ENCODE measurements at regions not wholly inside any gene's neighbourhood (a gene's known extent, or its start where the extent isn't known, plus 50 kb on each side); places are given as distances from the start of the nearest gene placed in this dataset.

DNA sequence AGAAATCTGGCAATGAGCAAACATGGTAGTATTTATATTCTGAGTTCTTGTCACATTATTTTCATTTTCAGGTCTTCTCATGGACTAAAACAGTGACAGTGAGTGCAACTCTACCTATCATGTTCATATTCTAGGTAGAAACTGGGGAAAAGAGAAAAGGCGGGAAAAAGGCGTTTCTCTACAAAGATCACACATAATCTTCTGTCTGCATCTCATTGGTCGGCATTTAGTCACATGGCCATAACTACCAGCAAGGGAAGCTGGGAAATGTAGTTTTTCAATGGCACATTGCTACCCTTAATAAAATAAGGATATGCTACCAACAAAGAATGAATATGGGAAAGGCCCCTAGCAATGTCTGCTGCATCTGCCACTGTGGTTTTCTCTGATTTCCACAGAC, 57.6 kb upstream of the B3GAT1 start:
- intact Hi-C loops (cut with micrococcal nuclease): no loop called here

DNA sequence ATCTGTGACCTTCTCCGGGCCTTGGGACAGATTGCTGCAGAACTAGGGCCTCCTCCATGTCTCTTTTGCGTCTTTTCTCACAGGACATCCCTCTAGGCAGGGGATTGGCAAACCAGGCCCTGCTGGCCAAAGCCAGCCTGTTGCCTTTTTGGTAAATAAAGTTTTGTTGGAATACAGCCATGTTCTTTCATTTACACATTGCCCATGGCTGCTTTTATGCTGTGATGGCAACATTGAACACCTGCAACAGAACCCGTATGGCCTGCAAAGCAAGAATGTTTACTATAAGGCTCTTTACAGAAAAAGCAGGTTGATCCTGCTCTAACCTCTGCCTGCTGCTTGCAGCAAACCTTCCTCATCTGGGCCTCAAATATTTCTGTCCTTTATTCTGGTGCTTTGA, 56.8 kb upstream of the B3GAT1 start:
- intact Hi-C loops (cut with micrococcal nuclease): no loop called here

DNA sequence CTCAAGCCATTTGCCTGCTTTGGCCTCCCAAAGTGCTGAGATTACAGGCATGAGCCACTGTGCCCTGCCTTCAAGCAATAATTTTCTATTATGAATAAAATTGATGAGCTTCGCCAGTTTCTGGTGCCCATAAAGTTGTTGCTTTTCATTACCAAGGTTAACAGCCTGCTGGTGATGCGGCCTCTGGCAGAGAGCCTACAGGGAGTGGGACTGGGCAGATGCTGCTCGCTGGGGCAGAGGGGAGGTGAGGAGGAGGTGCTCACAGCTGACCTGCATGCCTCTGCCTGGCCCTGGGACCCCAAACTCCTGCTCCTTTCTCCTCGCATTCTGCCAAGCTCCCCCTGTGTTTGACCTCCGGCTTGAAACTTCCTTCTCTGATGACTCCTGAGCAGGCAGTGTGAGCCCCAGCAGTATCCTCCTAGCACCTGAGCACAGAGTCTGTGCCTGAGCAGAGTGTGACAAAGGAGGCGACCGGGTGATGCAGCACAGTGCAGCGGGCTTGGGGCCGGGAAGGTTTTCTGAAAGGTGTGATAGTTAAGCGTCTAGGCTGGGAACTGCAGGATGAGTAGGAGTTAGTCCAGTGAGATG, 56.1 kb upstream of the B3GAT1 start:
- intact Hi-C loops (cut with micrococcal nuclease): no loop called here

DNA sequence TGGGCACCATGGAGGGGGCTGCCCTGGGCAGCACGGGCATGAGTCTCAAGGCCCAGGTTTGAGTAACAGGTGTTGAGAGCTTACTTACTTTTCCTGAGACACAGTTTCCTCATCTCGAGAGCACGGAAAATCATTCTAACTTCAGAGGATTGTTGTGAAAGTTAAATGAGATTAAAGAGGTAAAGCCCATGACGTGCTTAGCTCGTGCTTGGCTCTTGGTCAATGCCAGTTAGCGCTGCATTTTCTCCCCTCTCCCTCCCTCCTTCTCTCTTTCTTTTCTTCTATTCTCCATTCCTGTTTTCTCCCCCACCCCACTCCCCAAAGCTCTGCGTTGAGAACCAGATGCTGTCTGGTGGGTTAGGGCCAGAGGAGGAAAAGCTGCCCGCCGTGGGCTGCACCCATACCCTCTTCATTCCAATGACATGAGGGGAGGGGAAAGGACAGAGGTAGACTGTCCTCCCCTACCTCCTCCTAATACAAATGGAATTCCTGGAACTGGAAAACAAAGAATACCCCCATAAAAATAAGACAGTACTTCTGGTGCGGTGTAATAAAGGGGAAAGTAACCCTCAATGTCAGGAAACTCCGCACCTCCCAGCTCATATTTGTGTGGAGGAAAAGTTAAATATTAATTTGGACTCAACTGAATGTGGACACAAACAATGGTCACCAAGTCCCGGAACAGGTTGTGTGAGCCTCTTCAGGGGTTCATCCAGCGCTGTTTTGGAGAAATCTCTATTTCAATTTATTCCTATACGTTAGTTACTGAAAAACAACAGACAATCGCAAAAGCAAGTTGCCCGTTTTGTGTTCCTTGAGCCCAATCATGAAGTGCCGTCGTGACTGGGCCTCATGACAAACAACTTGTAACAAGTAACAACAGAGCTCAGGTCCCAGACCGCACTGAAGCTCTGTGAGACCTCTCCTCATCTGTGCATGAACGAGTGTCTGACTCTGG, 54.8 kb upstream of the B3GAT1 start:
- intact Hi-C loops (cut with micrococcal nuclease): no loop called here

DNA sequence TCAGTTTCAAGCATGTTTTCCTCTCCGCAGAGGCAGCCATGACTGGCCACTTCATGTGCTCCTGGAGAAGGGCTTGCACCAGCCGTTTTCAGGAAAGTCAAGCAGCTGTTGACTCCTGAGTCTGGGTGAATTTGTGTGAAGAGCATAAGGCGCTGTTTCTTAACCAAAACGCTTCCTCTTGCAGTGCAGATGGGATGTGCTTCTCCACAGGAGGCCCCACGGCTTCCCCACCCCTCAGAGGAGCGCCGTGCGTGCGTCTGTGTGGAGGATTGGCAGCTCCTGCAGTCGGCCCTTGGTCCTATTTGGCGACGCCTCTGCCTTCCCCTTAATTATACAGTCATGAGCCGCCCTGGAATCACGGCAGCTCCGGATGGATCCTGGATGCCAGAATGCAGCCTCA, 54.1 kb upstream of the B3GAT1 start:
- intact Hi-C loops (cut with micrococcal nuclease): no loop called here

DNA sequence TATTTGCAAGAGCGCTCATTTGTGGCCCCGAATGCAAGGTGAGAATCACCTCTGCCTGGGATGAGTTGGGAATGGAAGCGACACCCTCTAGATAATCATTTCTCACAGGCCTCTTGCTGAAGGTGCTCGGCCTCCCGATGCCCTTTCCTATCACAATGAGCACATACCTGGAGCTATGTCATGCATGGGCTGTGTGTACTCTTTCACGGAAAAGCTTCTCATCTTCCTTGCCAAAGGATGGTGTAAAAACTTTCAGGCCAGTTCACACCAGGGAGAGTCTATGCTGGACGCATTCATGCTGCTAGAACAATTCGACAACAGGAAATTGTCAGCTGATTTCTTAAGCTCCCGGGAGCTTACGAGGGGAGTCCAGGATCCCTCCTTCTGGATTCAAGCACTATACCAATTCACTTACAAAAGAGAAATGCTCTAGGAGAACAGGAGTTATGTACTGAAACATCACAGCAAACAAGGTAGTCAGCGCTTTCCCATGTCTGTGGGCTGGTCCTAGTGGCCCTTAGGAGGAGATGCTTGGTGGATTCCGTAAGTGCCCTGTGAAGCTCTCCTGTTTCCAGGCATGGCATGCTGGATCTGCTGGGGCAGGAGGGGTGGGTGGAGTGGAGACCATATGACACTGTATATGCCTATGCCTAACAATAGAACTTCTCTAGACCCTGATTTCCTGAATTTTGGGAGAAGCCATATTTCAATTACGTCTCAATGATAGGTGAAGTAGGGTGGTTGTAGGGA, 53.1 kb upstream of the B3GAT1 start:
- intact Hi-C loops (cut with micrococcal nuclease): no loop called here

DNA sequence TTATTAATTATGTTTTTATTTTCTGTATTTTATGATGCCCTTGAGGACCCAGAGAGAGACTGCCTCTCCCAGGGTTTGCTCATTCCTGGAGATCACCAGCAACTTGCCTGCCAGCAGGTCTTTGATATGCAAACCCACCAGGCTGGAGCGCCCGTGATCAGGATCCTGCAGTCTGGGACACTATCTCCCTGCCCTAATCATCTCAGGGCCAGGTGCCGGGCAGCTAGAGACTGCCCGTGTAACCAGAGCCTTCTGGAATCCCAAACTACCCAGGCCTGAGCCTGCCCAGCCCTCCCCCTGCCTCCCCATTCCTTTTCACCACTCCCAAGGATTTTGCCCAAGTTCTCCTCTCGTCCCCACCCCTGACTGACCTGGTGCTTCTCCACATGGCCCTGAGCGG, 52.2 kb upstream of the B3GAT1 start:
- intact Hi-C loops (cut with micrococcal nuclease): no loop called here

DNA sequence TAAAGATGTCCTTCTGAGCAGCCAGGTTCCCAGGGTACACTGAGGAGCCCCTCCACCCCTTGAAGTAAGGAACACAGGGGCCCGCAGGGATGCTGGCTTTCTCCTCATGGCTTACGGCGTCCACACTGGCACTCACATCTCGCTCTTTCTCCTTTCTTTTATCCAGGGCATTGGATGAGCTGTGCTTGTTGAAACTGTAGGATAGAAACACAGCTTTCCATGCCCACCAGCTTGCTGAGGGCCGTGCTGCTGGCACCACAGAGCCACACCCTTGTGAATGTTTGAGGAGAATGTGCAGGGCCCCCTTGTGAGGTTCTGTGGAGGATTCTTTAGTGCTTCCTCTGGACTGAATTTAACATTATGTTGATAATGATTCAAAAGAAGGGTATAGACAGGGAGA, 51.7 kb upstream of the B3GAT1 start:
- intact Hi-C loops (cut with micrococcal nuclease): no loop called here
